Naive B cell (primary cell): ENCODE measurements at regions not wholly inside any gene's neighbourhood (a gene's known extent, or its start where the extent isn't known, plus 50 kb on each side); places are given as distances from the start of the nearest gene placed in this dataset.
"Not testable (repeated sequence)": the region's sequence is repeated elsewhere in the genome, so short reads cannot be mapped to it uniquely, and the experiment has no call there.

Experiments
- ATAC-seq, 2 donors: fragments of 150-1000 bp; cut with Tn5 transposase; 2 replicates each; pipeline ENCODE4 v1.10.0; 2021; ENCODE audit warnings: low read depth in 2 of 2, mild to moderate bottlenecking in 2 of 2, moderate library complexity in 2 of 2
- DNase-seq: peaks from one replicate; pipeline ENCODE4 v3.0.0; 2022
- H3K27ac Mint-ChIP-seq, 6 donors: one replicate each; pipeline ENCODE4 v1.8.0; 2020 to 2022; ENCODE audit warnings: mild to moderate bottlenecking in 6 of 6, mixed read lengths in 6 of 6, moderate library complexity in 5 of 6, inconsistent platforms in 2 of 6
- H3K27me3 Mint-ChIP-seq, 3 donors: one replicate each; pipeline ENCODE4 v1.8.0; 2021 to 2022; ENCODE audit warnings: mixed read lengths in 3 of 3, mild to moderate bottlenecking in 1 of 3
- H3K36me3 Mint-ChIP-seq, 2 donors: one replicate each; pipeline ENCODE4 v1.8.0; 2020 to 2022; ENCODE audit warnings: mixed read lengths in 2 of 2, inconsistent platforms in 1 of 2, mild to moderate bottlenecking in 1 of 2
- H3K4me1 Mint-ChIP-seq, 3 donors: one replicate each; pipeline ENCODE4 v1.8.0; 2020 to 2022; ENCODE audit warnings: mixed read lengths in 3 of 3, inconsistent platforms in 1 of 3, mild to moderate bottlenecking in 1 of 3, moderate library complexity in 1 of 3
- H3K4me3 Mint-ChIP-seq, 8 donors: one replicate each; pipeline ENCODE4 v1.8.0; 2020 to 2022; ENCODE audit warnings: mild to moderate bottlenecking in 8 of 8, mixed read lengths in 8 of 8, moderate library complexity in 8 of 8, inconsistent platforms in 2 of 8
- H3K9me3 Mint-ChIP-seq, 7 donors: one replicate each; pipeline ENCODE4 v1.8.0; 2020 to 2022; ENCODE audit warnings: mixed read lengths in 7 of 7, mild to moderate bottlenecking in 5 of 7, inconsistent platforms in 2 of 7, moderate library complexity in 1 of 7

DNA sequence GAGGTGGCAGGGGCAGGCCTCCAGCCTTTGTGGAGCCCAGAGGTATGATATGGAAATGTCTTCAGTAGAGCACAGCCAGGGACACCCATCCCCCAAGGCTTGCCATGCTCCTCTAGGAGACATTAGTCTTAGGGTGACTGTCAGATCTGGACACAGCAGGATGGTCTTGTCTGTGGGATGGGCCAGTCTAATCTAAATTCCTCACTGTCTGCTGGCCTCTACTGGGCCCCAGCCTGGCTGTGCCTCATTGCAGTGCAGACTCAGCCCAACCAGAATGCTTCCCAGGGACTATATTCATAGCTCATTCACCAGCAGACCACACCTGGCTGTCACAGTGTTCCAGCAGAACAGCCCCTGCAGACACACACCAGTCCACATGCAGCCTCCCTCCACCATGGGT, 129.5 kb upstream of the MRPS30 start:
- Mint-ChIP-seq H3K27ac (no peak overlapping the region), H3K9me3 (peaks cover 0 to 11% (median 6%) of the 10 kb centered on the region in 7 donors), H3K4me1 (no peaks in the 10 kb centered on the region), H3K27me3 (no peaks in the 10 kb centered on the region), H3K36me3 (no peaks in the 10 kb centered on the region), H3K4me3 (no peak overlapping the region)
- ATAC-seq: no peak
- no peak for DNase-seq

GRCh38 chr5:44675296-44675695, 133.5 kb upstream of the MRPS30 start:
- H3K36me3 Mint-ChIP-seq: no peaks in the 10 kb centered on the region
- H3K4me3 Mint-ChIP-seq: no peak overlapping the region
- DNase-seq: no peak
- no peak overlapping the region for H3K27ac Mint-ChIP-seq
- H3K9me3 Mint-ChIP-seq: peaks cover 0 to 19% (median 8%) of the 10 kb centered on the region in 7 donors
- ATAC-seq: no peak
- H3K27me3 Mint-ChIP-seq: no peaks in the 10 kb centered on the region
- H3K4me1 Mint-ChIP-seq: no peaks in the 10 kb centered on the region

DNA sequence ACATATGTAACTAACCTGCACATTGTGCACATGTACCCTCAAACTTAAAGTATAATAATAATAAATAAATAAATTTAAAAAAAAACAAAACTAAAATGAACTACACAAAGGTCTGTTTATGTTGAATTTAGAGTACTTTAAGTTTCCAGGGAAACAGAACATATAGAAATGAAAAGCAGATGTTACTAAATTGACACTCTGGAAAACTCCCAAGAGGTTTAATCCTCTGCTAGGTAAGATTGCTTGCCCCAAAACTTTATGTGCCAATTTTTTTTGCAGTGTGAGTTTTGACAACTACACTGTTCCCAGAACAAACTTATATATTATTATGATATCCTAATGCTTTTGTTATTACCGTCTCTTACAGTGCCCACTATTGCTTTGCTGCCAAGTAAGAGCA, 134.3 kb upstream of the MRPS30 start:
- Mint-ChIP-seq H3K4me1 (no peaks in the 10 kb centered on the region), H3K27me3 (no peaks in the 10 kb centered on the region), H3K4me3 (no peak overlapping the region), H3K36me3 (no peaks in the 10 kb centered on the region), H3K9me3 (peaks cover 0 to 15% (median 8%) of the 10 kb centered on the region in 7 donors), H3K27ac (no peak overlapping the region)
- no peak for DNase-seq
- ATAC-seq: no peak

DNA sequence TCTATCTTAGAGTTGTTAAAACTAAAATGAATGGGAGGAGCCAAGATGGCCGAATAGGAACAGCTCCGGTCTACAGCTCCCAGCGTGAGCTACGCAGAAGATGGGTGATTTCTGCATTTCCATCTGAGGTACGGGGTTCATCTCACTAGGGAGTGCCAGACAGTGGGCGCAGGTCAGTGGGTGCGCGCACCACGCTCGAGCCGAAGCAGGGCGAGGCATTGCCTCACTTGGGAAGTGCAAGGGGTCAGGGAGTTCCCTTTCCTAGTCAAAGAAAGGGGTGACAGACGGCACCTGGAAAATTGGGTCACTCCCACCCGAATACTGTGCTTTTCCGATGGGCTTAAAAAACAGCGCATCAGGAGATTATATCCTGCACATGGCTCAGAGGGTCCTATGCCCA, 140.3 kb upstream of the MRPS30 start:
- H3K9me3 Mint-ChIP-seq: peaks cover 0 to 22% (median 18%) of the 10 kb centered on the region in 7 donors
- not testable (repeated sequence) for DNase-seq, H3K4me1 Mint-ChIP-seq, H3K36me3 Mint-ChIP-seq, ATAC-seq, H3K4me3 Mint-ChIP-seq, H3K27ac Mint-ChIP-seq, H3K27me3 Mint-ChIP-seq

DNA sequence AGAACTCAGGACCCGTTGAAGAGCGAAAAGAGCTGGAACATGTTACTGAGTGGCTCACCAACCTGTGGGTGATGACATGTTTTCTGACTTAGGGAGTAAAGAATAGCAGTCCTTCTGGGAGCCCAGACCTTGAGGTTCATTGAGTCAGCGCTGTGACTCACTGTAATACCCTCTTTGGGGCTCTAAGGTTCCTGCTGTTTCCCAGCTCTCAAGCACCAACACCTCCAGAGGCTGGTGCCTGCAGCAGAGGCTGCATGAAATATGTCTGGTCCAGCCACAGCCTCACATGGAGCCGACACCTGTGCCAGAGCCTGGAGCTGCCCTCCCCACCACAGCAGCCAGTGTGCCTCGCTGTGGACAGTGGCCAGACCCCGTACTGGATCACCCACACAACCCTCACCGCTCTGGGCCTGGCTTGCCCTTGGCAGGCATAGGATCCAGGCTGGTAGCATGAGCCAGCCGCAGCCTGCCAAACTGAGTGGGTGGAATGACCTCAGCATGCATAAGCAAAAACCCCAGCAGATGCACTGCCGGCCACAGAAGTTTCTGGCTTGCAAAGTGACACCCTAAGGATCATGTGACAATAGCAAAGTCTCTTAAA, 143.5 kb upstream of the MRPS30 start:
- H3K36me3 Mint-ChIP-seq: no peaks in the 10 kb centered on the region
- no peak overlapping the region for H3K27ac Mint-ChIP-seq
- no peak for ATAC-seq

GRCh38 chr5:44664711-44665100, 144.0 kb upstream of the MRPS30 start:
- no peak overlapping the region for H3K4me3 Mint-ChIP-seq
- DNase-seq: no peak
- H3K27ac Mint-ChIP-seq: no peak overlapping the region
- H3K36me3 Mint-ChIP-seq: no peaks in the 10 kb centered on the region
- no peaks in the 10 kb centered on the region for H3K27me3 Mint-ChIP-seq
- H3K9me3 Mint-ChIP-seq: peaks cover 0 to 25% (median 18%) of the 10 kb centered on the region in 7 donors
- H3K4me1 Mint-ChIP-seq: no peaks in the 10 kb centered on the region
- no peak for ATAC-seq

More for the DNA sequence above, 143.5 kb upstream of the MRPS30 start:
- no peak for DNase-seq
- Mint-ChIP-seq H3K27me3 (no peaks in the 10 kb centered on the region), H3K4me3 (no peak overlapping the region), H3K9me3 (peaks cover 0 to 30% (median 18%) of the 10 kb centered on the region in 7 donors), H3K4me1 (no peaks in the 10 kb centered on the region)

GRCh38 chr5:44663991-44664710, 144.6 kb upstream of the MRPS30 start:
- H3K9me3 Mint-ChIP-seq: peaks cover 0 to 24% (median 16%) of the 10 kb centered on the region in 7 donors
- H3K36me3 Mint-ChIP-seq: no peaks in the 10 kb centered on the region
- no peaks in the 10 kb centered on the region for H3K4me1 Mint-ChIP-seq
- ATAC-seq (no peak), DNase-seq (no peak)
- no peaks in the 10 kb centered on the region for H3K27me3 Mint-ChIP-seq
- no peak overlapping the region for H3K27ac Mint-ChIP-seq
- H3K4me3 Mint-ChIP-seq: no peak overlapping the region

DNA sequence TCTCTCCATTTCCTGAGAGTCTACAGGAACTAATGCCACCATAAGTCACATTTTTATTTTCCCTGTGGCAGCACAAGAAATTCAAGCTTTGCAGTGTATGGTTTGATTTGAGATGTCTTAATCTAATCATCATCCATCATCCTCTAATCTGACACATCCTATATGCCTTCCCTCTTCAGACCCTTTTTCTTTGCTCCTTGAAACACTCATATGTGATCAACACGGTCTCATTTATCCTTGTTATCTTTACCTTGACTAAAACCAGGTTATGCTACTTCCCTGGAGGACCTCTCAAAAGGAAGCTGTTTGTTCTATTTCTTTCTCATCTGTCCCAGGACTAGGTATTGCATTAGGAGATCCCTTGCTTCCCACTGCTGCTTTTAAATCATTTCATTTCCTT, 146.9 kb upstream of the MRPS30 start:
- DNase-seq: no peak
- H3K27ac Mint-ChIP-seq: no peak overlapping the region
- H3K36me3 Mint-ChIP-seq: no peaks in the 10 kb centered on the region
- no peak overlapping the region for H3K4me3 Mint-ChIP-seq
- peaks cover 6 to 26% (median 14%) of the 10 kb centered on the region in 7 donors for H3K9me3 Mint-ChIP-seq
- H3K27me3 Mint-ChIP-seq: no peaks in the 10 kb centered on the region
- no peaks in the 10 kb centered on the region for H3K4me1 Mint-ChIP-seq
- ATAC-seq: no peak

- Mint-ChIP-seq H3K9me3 (peaks cover 7 to 35% (median 19%) of the 10 kb centered on the region in 7 donors), H3K4me3 (no peak overlapping the region), H3K36me3 (peaks cover 0 to 5% of the 10 kb centered on the region in 2 donors), H3K4me1 (no peaks in the 10 kb centered on the region), H3K27ac (no peak overlapping the region), H3K27me3 (no peaks in the 10 kb centered on the region)
- DNase-seq (no peak), ATAC-seq (no peak)
Observed at GRCh38 chr5:44660251-44660650, 148.5 kb upstream of the MRPS30 start.

GRCh38 chr5:44659334-44659733, 149.4 kb upstream of the MRPS30 start:
- Mint-ChIP-seq H3K27ac (no peak overlapping the region), H3K4me3 (no peak overlapping the region), H3K27me3 (no peaks in the 10 kb centered on the region), H3K36me3 (peaks cover 0 to 8% of the 10 kb centered on the region in 2 donors), H3K4me1 (no peaks in the 10 kb centered on the region), H3K9me3 (peaks cover 9 to 37% (median 23%) of the 10 kb centered on the region in 7 donors)
- DNase-seq (no peak), ATAC-seq (no peak)

DNA sequence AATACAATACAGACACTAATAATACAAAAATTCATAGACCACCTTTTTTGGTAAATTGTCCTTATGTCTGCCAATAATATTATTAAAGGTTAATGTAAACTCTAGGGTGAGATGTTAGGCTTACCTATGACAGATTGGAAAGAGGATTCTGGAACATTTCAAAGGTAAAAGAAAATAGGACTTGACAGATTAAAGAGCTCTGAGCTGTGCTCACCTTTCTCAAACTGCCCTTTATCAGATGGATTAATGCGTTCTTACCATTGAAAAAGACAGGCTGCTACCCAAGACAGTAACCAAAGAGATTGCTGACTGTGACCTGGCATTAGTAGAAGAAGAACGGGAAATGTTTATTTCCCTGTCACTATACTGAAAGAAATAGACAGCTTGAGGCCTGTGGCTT, 156.1 kb upstream of the MRPS30 start:
- no peak for DNase-seq
- peaks cover 6 to 24% (median 11%) of the 10 kb centered on the region in 7 donors for H3K9me3 Mint-ChIP-seq
- no peak for ATAC-seq
- H3K36me3 Mint-ChIP-seq: peaks cover 0 to 8% of the 10 kb centered on the region in 2 donors
- H3K4me1 Mint-ChIP-seq: no peaks in the 10 kb centered on the region
- H3K27ac Mint-ChIP-seq: no peak overlapping the region
- H3K27me3 Mint-ChIP-seq: no peaks in the 10 kb centered on the region
- H3K4me3 Mint-ChIP-seq: no peak overlapping the region

DNA sequence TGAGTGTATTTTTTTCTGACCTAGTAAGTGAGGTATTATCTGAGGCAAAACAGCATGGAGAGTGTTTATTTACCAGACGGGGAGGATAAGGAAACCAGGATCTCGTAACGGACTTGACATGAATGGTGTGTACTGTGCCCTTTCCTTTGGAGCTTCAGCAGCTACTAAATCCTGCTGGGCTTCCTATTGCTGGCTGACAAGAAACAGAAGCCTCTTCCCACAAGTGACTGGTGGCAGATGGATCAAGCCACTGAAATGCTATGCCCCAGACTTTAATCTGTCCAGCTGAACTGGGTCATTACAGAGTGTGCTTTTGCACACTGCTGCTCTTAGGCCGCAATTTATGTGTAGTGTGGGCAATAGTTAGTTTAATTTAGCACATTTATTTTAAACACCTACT, 162.7 kb upstream of the MRPS30 start:
- DNase-seq (no peak), ATAC-seq (no peak)
- Mint-ChIP-seq H3K9me3 (peaks cover 0 to 2% (median 0%) of the 10 kb centered on the region in 7 donors), H3K4me1 (no peaks in the 10 kb centered on the region), H3K36me3 (no peaks in the 10 kb centered on the region), H3K4me3 (no peak overlapping the region), H3K27me3 (no peaks in the 10 kb centered on the region), H3K27ac (no peak overlapping the region)

- H3K4me3 Mint-ChIP-seq: no peak overlapping the region
- DNase-seq (no peak), ATAC-seq (no peak)
- no peaks in the 10 kb centered on the region for H3K36me3 Mint-ChIP-seq
- H3K4me1 Mint-ChIP-seq: no peaks in the 10 kb centered on the region
- no peak overlapping the region for H3K27ac Mint-ChIP-seq
- peaks cover 0 to 1% (median 0%) of the 10 kb centered on the region in 7 donors for H3K9me3 Mint-ChIP-seq
- H3K27me3 Mint-ChIP-seq: no peaks in the 10 kb centered on the region
Observed at GRCh38 chr5:44645502-44645901, 163.2 kb upstream of the MRPS30 start.

DNA sequence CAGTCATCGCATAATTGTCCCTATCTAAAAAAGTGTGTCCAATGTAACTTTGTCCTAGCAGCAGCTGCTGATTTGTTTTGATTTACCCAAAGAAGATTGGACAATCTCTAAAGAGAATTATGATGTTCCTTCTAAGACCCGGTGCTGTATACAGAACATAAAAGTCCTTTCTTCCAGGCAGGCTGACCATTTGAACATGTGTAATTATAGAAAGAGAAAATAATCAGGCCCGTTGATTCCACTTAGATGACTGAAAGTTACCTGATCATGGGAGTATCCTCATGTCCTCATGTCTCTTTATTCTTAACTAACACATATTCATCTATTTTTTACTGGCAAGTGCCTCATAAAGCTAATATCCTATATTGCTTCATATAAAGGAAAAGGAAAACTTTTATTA, 164.1 kb upstream of the MRPS30 start:
- DNase-seq: no peak
- ATAC-seq: no peak
- H3K36me3 Mint-ChIP-seq: no peaks in the 10 kb centered on the region
- H3K9me3 Mint-ChIP-seq: peaks cover 0 to 3% (median 0%) of the 10 kb centered on the region in 7 donors
- H3K4me1 Mint-ChIP-seq: no peaks in the 10 kb centered on the region
- H3K27me3 Mint-ChIP-seq: no peaks in the 10 kb centered on the region
- no peak overlapping the region for H3K4me3 Mint-ChIP-seq
- no peak overlapping the region for H3K27ac Mint-ChIP-seq
